EH (cell line): ENCODE measurements at regions not wholly inside any gene's neighbourhood (a gene's known extent, or its start where the extent isn't known, plus 50 kb on each side); places are given as distances from the start of the nearest gene placed in this dataset.
"Not testable (repeated sequence)": the region's sequence is repeated elsewhere in the genome, so short reads cannot be mapped to it uniquely, and the experiment has no call there.

Experiments used
- DNase-seq: peaks from one replicate; pipeline ENCODE4 v3.0.0-alpha.2; 2015; ENCODE audit warnings: low read depth

DNA sequence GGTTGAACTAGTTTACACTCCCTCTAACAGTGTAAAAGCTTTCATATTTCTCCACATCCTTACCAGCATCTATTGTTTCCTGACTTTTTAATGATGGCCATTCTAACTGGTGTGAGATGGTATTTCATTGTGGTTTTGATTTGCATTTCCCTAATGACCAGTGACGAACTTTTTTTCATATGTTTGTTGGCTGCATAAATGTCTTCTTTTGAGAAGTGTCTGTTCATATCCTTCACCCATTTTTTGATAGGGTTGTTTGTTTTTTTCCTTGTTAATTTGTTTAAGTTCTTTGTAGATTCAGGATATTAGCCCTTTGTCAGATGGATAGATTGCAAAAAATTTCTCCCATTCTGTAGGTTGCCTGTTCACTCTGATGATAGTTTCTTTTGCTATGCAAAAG lies 578.5 kb upstream of the ADGRB3 start:
- not testable (repeated sequence) for DNase-seq

DNA sequence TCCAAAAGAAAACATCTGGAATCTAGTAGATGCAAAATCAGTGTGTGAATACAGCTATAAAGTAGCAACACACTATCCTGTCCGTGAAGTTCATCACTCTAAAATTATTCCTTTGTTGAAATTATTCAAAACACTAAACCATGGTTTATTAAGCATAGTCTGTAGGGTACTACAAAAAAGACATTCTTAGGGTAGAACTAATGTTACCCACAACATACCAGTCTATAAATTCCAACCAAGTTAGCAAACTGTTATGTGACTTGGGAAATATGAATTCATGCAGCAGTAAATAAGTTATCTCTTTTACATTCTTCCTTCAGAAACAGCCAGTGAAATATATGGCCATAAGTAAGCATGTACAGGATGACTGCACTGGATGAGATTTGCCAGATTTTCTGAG lies 580.3 kb upstream of the ADGRB3 start:
- no peak for DNase-seq

DNA sequence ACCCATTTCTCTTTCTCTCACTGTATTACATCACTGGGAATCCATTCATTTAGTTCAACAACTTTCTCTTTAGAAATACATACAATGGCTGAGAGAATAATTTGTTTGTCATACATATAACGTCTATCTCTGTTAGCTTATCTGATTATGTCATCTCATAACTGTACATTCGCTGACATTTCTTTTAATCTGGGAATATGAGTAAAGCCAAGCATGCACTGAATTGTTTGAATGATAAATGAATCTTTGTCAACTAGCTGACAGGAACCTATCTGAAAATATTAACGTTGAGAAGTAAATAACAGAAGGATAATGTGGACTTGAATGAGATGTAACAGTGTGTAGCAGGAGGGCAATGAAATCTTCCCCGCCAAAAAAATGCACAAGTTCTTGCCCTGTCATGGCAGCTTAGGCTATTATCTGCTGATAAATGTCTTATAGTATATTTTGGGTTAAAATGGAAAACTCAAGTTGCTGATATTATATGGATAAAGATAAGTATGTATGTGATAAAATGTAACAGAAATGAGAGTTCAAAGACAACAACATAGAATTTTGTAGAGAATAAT lies 581.2 kb upstream of the ADGRB3 start:
- DNase-seq, result no peak

DNA sequence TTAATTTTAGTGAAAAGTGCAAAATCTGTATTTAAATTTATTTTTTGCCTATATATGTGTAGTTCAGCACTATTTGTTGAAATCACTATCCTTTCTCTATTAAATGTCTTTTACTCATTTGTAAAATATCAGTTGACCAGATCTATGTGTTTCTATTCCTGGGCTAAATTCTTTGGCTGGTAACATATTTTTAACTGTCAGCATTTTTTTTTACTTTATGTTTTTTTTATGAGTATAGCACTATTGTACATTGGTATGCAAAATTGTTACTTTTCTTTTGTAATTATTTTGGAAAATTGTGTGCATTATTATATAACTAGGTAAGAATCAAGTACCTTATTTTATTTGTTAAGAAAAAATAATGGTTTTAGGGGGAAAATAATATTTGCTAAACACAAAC lies 582.8 kb upstream of the ADGRB3 start:
- DNase-seq, result no peak

DNA sequence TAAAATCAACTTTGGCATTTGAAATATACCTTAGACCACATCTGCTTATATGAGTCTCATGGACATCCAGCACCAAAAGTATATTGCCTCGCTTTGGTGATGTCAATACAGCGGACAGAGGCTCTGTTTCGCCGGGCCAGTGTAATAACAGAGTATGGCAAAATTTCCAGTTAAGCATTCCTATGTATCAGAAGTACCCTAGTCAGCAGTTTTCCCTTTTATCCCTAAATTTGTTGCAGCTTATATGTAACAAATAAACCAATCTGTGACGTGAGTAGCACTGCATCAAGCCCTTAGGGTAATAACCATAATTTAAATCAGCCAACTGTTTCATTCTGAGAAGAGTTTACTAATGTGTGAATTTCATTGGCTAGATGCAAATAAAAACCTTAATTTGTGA lies 585.5 kb upstream of the ADGRB3 start:
- no peak for DNase-seq

DNA sequence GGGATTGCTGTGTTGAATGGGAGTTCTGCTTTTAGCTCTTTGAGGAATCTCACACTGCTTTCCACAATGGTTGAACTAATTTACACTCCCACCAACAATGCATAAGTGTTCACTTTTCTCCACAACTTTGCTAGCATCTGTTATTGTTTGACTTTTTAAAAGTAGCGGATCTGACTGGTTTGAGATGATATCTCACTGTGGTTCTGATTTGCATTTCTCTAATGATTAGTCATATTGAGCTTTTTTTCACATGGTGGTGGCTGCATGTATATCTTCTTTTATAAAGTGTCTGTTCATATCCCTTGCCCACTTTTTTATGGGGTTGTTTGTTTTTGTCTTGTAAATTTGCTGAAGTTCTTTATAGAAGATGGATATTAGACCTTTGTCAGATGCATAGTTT lies 588.3 kb upstream of the ADGRB3 start:
- no peak for DNase-seq

DNA sequence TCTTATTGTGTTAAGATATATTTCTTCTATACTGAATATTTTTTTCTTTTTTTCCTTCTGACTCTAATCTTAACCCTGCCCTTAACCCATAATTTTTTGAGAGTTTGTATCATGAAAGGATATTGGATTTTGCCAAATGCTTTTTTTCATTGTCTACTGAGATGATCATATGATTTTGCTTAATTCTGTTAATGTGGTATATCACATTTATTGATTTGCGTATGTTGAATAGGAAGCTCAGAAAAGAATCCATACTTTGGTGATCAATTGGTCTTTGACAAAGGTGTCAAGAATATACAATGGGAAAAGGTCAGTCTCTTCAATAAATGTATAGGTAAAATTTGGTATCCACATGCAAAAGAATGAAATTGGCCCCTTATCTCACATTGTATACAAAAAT lies 588.8 kb upstream of the ADGRB3 start:
- DNase-seq, result no peak

DNA sequence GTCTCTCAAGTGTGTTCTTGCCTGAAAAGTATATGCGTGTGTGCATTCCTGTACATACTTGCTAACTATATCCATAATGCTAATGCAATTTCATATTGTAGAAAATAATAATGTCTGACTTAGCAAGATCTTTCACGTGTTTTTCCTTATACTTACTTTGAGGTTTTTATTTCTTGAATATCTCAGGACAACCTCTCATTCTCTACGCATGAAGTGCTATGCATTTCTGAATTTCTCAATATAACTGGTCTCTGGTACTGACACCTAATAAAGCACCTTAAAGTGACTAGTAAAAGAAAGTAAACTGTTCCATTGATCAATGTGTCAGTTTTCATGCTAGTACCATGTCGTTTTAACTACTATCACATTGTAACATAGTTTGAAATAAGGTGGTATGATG lies 589.9 kb upstream of the ADGRB3 start:
- DNase-seq, result no peak

DNA sequence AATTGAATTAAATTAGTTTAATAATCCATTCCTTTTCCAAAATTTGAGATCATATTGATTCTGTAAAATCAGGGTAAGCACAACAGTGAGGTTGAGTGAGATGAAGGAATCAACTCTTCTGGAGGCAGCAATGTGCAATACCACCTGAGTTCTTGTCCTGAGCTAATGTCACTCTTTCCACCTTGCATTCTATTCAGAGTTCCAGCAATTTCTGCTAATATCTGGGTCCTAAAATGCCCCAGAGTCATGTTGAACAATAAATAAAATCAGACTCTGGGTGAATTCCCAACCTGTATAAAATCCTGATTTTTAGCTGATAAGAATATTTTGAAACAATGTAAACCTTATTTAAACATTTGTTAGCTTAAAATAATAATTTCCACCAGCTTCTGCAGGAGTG lies 590.8 kb upstream of the ADGRB3 start:
- no peak for DNase-seq

DNA sequence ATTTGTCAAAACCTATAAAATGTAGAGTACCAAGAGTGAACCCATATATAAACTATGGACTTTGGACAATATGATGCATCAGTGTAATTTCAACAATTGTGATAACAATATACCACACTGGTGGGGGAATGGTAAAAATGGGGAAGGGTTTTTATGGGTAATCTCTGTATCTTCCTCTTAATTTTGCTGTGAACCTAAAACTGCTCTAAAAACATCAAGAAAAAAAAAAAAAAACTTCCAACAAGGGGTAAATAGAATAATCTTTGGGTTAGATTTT lies 592.0 kb upstream of the ADGRB3 start:
- no peak for DNase-seq

DNA sequence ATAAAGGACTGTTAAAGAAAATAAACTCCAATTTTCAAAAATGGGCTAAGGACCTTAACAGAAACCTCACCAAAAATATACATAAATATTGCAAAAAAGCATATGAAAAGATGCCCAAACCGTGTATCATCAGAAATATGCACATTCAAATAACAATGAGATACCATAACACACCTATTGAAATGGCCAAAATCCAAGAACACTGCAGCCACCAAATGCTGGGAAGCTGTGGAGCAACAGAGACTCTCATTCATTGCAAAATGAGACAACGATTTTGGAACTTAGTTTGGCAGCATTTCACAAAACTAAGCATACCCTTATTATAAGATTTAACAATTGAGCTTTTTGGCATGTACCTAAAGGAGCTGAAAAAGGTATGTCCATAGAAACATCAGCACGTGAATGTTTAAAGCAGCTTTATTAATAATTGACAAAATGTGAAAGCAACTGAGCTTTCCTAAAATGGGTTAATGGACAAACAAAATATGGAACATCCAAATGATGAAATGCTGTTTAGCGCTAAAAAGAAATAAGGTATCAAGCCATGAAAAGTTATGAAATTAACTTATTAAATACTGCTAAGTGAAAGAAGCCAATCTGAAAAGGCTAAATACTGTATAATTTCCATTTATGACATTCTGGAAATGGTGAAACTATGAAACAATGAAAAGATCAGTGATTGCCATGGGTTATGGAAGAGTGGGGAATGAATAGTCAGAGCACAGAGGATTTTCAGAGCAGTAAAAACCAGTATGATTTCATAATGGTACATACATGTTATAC lies 592.6 kb upstream of the ADGRB3 start:
- no peak for DNase-seq

DNA sequence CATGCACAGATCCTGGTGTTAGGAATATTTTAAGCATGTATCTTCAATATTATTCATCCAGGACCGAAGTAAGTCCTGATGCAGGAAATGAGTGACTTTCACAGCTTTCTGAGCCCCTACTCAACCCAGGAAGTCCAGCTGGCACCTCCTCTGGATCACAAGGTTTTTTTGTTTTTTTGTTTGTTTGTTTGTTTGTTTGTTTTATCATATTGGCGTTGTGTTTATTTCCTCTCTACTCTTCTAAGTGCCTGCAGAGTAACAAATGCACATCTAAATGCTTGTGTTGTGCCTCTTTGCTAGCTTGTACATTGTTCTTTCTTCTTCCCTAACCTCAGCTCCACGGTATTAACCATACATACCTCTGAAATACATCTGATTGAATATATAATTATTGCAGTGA lies 594.3 kb upstream of the ADGRB3 start:
- DNase-seq, result no peak

DNA sequence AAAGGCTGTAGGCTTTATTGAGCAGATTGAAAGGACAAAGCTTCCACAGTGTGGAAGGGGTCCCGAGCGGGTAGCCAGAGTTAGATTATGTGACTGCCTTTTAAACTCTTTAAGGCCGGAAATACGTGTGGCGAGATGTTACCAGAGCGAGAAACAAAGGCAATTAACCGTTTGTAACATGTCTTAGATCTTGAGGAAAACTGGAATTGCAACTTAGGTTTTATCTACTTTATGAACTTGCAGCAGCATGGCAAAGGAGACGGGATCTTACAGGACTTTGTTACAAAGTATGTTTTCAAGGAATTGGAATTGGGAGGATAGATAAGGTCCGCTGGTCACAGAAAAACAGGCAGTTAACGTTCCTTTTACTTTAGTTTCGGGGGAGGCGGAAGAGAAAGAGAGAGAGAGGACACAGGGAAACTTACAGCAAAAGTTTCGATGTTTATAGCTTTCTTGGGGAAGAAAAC lies 594.7 kb upstream of the ADGRB3 start:
- DNase-seq, result no peak

DNA sequence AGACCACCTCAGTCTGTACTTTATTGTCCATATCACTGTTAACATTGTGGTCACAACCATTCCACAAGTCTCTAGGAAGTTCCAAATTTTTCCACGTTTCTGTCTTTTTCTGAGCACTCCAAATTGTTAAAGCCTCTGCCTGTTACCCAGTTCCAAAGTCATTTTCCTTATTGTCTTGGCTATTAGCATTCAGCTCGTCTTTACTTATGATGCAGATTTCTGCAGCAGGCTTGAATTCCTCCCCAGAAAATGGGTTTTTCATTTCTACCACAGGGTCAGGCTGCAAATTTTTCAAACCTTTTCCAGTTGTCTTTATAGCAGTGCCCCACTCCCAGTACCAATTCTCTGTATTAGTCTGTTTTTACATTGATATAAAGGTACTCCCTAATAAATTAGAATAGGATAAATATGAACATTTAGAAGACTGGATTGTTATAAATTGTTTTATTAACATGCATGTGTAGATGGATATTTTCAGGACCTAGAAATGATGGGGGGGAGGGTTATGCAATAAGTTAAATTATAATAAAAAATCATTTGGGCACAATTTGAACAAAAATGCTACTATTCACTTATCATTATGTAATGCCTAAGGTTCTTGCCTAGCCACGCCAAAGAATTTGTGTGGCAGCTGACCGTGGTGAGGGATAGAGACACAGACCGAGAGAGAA lies 595.3 kb upstream of the ADGRB3 start:
- no peak for DNase-seq

DNA sequence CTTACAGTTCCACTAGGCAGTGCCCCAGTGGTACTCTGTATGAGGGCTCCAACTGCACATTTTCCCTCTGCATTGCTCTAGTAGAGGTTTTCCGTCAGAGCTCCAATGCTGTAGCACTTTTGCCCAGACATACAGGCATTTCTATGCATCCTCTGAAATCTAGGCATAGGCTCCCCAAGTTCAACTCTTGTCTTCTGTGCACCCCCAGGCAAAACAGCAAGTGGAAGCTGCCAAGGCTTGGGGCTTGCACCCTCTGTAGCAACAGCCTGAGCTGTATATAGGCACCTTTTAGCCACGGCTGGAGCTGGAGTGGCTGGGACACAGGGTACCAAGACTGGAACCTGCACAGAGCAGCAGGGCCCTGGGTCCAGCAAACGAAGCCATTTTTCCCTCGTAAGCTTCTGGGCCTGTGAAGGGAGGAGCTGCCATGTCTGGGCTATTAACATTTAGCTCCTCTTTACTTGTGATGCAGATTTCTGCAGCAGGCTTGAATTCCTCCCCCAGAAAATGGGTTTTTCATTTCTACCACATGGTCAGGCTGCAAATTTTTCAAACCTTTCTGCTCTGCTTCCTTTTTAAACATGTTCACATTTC lies 596.2 kb upstream of the ADGRB3 start:
- no peak for DNase-seq

DNA sequence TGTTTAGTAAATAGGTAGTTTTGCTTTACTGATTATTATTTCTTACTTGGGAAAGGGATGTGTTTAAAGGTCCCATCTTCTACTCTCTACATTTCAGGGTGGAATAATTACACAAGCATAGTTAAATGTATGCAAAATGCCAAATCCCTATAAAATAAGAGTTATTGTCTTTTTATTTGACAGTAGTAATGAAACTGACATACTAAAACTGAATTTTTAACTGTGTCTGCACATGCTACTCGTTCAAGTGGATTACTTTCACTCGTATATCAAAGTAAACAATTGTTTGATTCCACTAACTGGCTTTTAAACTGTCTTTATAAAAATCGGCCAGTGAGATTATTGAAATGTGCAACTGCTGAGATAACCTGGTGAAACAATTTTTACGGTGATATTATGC lies 602.9 kb upstream of the ADGRB3 start:
- DNase-seq, result no peak

DNA sequence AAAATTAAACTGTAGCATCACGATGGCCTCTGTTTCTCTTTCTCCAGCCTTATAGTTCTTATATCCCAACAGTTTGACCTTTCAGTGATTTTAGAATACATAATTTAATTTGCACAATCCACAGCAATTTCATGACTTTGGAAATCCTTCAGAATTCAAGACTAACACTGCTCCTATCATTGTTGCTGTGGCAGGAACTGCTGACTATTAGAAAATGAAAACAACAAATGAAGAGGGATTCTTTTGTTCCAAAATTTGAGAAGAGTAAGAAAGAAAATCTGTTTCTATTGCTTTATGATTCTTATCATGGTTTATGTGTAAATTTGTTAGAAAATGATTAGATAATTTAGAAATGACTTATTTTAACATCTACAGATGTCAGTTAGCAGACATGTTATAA lies 604.0 kb upstream of the ADGRB3 start:
- DNase-seq, result no peak

DNA sequence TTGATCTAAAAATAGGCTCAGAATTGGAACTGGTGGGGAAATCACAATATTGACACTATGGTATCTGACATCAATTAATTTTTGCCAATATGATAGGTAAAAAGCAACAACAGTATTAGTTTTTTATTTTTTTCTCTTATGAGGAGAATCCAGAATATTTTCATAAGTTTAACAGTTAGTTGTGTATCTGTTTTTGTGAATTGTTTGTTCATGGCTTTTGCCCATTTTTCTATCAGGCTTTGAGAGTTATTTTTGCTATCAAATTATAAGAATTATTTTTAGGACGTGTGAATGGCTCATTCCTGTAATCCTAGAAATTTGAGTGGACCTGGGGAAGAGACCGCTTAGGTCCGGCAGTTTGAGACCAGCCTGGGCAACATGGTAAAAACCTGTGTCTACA lies 608.6 kb upstream of the ADGRB3 start:
- no peak for DNase-seq

DNA sequence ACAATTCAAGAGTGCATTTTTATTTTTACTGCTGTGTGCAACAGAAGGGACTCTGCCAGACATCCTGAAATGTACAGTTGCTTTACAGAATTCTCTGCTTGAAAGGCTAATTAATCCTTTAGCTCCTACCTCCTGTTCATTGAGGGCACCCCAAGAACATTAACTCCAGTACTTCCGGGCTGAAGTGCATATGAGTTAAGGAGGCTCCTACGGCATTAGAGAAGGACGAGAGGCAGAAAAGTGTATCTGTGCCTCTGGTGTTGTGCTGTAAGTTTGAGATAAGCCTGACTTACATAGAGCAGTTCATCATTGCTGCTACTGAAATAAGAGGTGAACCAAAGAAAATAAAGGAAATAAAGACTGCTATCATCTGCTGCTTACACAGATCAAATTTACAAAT lies 609.3 kb upstream of the ADGRB3 start:
- no peak for DNase-seq

DNA sequence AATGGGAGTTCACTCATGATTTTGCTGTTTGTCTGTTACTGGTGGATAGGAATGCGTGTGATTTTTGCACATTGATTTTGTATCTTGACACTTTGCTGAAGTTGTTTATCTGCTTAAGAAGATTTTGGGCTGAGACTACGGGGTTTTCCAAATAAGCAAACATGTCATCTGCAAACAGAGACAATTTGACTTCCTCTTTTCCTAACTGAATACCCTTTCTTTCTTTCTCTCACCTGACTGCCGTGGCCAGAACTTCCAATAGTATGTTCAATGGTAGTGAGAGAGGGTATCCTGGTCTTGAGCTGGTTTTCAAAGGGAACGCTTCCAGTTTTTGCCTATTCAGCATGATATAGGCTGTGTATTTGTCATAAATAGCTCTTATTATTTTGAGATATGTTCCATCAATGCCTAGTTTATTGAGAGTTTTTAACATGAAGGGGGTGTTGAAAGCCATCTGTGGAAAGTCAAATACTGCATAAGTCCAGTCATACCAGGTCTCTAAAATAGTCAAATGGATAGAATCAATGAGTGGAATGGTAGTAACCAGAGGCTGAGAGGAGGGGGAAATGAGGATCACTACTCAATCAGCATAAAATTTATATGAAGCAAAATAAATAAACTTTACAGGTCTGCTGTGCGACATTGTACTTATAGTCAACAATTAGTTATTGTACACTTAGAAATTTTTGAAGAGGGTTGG lies 610.4 kb upstream of the ADGRB3 start:
- no peak for DNase-seq

DNA sequence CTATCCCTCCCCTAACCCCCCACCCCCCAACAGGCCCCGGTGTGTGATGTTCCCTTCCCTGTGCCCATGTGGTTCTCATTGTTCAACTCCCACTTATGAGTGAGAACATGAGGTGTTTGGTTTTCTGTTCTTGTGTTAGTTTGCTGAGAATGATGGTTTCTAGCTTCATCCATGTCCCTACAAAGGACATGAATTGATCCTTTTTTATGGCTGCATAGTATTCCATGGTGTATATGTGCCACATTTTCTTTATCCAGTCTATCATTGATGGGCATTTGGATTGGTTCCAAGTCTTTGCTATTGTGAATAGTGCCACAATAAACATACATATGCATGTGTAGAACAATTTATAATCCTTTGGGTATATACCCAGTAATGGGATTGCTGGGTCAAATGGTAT lies 612.1 kb upstream of the ADGRB3 start:
- not testable (repeated sequence) for DNase-seq

DNA sequence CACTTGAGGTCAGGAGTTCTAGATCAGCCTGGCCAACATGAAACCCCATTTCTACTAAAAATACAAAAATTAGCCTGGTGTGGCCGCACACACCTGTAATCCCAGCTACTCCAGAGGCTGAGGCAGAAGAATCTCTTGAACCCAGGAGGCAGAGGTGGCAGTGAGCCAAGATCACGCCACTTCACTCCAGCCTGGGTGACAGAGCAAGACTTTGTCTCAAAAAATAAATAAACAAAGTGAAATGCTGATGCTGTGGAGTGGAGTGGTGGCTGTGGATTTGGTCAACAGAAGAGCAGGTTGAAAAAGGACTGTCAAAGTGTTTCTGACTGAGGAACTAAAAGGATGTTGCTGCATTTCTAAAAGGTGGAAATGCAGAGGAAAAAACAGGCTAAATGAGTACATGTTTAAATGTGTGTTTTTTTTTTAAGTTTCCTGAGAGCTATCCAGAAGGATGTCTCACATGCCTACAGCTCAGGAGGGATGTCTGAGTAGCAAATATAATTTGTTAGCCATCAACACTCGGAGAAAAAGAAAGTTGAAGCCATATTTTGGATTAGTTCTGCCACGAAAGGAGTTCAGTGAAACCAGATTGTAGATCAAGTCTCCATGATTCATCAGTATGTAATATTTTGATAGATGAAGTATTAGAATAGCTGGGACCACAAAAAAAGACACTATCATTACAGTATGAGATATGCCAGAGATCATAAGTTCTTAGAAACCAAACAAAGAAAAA lies 621.1 kb upstream of the ADGRB3 start:
- no peak for DNase-seq
